ENCODE measurements at regions not wholly inside any gene's neighbourhood (a gene's known extent, or its start where the extent isn't known, plus 50 kb on each side); places are given as distances from the start of the nearest gene placed in this dataset.

GRCh38 chr14:86824167-86824566 lies 1168.8 kb downstream of the GALC start:
- H3K27me3 Mint-ChIP-seq (ENCODE audit: insufficient read depth, low read depth, poor library complexity): no peaks in the 10 kb centered on the region
- H3K27ac Mint-ChIP-seq: no peak overlapping the region
- Histone ChIP-seq H3K9me2 (ENCODE audit: insufficient read depth) (no peaks in the 10 kb centered on the region), H3K4me2 (no peak overlapping the region), H3K4me3 (no peak overlapping the region), H4K20me1 (replicated peaks; ENCODE audit: insufficient read depth) (no peaks in the 10 kb centered on the region), H3F3A (replicated peaks; ENCODE audit: low read depth) (no peaks in the 10 kb centered on the region), H3K79me2 (replicated peaks; ENCODE audit: insufficient read depth) (no peaks in the 10 kb centered on the region), H2AFZ (no peak overlapping the region), H3K27me3 (ENCODE audit: insufficient read depth) (no peaks in the 10 kb centered on the region), H3K27ac (ENCODE audit: low read depth) (no peak overlapping the region), H3K4me1 (ENCODE audit: insufficient read depth) (no peaks in the 10 kb centered on the region), H3K36me3 (ENCODE audit: insufficient read depth) (no peaks in the 10 kb centered on the region)
- peaks cover 6% of the 10 kb centered on the region; the same call in 1 of the 3 replicates for H3K4me1 Mint-ChIP-seq
- H3K9me3 Mint-ChIP-seq: no peaks in the 10 kb centered on the region
- TF ChIP-seq EZH2 (IDR thresholded peaks at IDR 0.05; ENCODE audit: low read depth, unreplicated experiment): no peak
- TF ChIP-seq ETS1 (IDR thresholded peaks at IDR 0.05): no peak
- no peak for TF ChIP-seq ZNF462 (CRISPR knock-in tag; IDR thresholded peaks at IDR 0.05)
- TF ChIP-seq ZNF331 (CRISPR knock-in tag; IDR thresholded peaks at IDR 0.05; ENCODE audit: low read depth): no peak
- TF ChIP-seq CREB1 (CRISPR knock-in tag; IDR thresholded peaks at IDR 0.05; ENCODE audit: low read depth): no peak
- no peak for TF ChIP-seq POLR2AphosphoS5 (IDR thresholded peaks at IDR 0.05; ENCODE audit: low read depth)
- DNase-seq (ENCODE audit: low spot score) (no peak), ATAC-seq (no peak)
- H3K36me3 Mint-ChIP-seq (ENCODE audit: low read depth): no peaks in the 10 kb centered on the region
- H3K4me3 Mint-ChIP-seq: no peak overlapping the region

Data from GM23338 (cell line).